ENCODE measurements at regions not wholly inside any gene's neighbourhood (a gene's known extent, or its start where the extent isn't known, plus 50 kb on each side); places are given as distances from the start of the nearest gene placed in this dataset.

DNA sequence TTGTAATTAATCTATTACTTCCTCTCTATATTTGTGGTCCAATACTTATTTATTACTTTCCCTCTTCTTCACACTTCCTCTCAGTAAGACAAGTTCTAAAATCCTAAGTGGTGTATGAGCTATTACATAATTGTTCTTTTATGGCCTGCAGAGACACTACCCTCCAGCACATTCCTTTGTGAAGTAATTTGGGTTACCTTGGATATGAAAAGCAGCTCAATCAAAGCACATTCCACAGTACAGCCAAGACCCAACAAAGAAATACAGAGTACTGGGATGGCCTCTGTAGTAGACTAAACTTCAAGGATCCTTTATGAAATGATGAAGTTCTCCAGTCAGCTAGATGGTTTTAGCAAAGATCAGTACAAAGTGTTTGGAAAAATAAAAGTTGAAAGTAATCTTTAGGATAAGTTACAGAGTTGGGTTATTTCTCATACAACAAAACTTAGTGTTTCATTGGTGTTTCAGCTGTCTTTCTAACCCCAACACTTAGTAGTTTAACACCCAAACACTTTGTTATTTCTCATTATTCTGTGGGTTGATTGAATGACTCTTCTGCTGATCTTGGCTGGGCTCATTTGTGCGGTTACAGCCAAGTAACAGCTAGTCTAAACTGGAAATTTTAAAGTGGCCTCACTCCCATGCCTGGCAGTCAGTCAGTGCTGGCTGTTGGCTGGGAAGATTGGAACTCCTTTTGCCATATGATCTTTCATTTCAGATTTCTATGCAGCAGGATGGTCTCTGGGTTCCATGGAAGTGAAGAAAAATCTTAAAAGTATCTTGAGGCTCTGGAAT, 161.5 kb upstream of the POU3F2 start:
- intact Hi-C loops (cut with micrococcal nuclease), result no loop called here

DNA sequence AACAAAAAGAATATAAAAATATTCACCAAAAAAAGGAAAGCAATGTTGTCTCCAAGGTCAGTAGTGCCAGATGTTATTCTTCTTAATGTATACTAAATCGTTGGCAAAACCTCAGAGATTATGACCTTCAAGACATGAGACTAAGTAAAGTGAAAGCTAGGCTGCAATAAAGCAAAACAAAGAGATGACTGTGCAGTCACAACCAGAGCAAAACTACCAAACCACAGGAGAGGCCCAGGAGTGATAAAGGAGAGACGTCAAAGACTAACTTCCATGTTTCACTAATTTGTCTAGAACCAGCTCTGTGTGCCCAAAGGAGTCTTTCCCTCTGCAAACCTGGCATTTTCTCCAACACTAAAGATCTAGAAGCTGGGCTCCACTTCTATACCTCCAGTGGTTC, 155.9 kb upstream of the POU3F2 start:
- intact Hi-C loops (cut with micrococcal nuclease), result no loop called here

DNA sequence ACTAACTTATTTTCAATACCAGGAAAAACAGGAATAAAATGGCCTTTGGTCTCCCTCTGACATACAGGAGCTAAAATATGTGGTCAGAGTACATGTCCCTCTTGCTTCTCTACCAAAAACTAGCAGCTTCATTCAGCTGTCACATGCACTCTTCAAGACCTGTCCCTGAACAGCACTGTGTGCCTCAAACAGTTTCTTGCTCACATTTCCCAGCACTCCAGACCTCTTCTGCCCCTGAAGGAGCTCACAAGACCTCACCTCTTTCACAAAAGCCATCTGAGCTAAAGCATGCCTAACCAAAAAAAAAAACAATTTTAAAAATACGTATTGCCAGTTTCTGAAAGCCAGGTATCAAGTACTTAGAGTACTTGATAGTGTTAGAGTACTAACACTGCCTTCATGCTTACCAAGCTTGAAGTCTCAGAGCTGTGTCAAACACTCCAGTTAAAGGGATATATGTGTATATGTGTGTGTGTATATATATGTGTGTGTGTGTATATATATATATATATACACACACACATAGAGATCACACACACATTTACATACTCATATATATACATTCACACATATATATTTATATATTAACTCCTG, 148.3 kb upstream of the POU3F2 start:
- intact Hi-C loops (cut with micrococcal nuclease), result no loop called here

DNA sequence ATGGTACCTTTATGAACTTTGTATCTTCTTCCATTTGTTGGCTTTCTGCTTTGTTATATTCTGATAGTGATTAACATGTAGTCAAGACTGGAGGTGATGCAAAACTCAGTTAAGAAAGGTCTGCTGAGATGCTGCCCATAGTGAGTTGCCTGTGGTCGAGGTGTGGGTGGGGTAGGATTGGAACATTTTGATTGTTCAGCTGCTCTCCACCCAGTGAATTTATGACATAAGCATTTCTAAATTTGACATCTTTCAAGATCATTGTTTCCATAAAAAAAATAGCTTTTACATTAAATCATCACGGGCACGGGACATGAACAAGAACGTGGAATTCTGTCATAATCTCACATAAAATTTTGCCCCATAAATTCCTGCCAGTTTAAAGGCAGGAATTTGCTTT, 146.6 kb upstream of the POU3F2 start:
- intact Hi-C loops (cut with micrococcal nuclease), result no loop called here

DNA sequence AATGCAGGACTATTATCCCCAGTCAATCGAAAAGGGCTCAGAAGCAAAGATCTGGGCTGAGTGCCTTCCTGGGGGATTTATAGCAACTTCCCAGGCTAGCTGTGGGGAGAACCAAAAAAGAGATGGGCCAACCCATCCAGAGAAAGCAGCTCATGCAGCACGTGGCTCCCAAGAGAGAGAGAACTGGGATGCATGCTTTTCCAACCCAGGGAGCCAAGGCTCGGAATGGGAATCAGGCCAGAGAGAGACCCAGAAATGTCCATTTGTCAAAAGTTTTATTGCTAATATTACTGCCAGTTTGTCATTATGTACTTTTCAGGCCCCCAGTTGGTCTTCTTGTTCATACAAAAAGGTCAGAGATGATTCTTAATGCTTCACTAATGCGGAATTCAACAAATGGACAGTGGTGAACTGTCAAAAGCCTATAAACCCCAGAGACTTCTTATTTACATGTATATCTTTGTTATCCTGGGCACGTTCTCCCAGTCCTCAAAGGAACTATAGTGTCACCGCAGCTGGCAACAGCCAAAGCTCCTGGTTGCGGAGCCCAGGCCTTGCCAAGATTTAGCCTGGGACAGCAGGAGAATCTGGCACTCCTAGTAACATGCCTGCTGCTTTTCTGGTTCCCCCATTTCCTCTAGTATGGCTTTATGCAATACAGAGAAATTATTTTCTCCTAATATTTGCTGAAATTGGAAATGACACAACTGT, 139.1 kb upstream of the POU3F2 start:
- intact Hi-C loops (cut with micrococcal nuclease), result no loop called here

DNA sequence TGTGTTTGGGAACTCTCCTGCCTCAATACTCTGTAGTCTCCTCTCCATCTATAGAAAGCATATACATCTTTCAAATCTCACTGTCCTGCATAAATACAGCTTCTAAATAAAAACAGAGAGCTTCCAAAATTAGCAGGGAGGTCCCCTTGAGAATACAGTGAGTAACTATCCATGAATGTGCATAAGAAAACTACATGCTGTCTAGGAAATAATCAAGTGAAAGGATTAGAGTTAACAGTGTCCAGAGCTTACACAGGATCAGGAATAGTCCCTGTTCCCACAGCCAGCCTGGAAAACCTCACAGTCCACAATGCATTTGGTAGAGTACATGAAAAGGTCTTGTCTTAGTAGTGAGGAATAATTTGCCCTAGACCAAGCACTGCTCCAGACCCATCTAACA, 123.0 kb upstream of the POU3F2 start:
- intact Hi-C loops (cut with micrococcal nuclease), result no loop called here

DNA sequence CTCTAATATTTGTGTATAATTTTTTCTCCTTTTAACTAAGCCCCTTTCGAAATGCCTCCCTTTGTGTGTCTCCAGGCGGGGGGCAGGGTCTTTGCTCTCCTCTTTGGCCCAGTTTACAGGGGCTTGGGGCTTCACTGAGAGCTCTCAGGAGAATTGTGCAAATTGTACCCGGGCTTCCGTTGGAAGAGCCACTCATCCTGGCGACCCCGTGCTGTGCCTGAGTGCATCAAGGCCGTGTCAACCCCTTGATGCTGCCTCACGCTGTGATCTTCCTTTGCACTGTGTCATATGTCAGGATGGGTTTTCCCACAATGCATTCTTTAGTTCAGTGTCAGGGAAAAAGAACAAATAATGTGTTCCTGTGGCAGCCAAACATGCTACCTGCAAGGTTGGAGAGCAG, 118.0 kb upstream of the POU3F2 start:
- intact Hi-C loops (cut with micrococcal nuclease), result no loop called here

DNA sequence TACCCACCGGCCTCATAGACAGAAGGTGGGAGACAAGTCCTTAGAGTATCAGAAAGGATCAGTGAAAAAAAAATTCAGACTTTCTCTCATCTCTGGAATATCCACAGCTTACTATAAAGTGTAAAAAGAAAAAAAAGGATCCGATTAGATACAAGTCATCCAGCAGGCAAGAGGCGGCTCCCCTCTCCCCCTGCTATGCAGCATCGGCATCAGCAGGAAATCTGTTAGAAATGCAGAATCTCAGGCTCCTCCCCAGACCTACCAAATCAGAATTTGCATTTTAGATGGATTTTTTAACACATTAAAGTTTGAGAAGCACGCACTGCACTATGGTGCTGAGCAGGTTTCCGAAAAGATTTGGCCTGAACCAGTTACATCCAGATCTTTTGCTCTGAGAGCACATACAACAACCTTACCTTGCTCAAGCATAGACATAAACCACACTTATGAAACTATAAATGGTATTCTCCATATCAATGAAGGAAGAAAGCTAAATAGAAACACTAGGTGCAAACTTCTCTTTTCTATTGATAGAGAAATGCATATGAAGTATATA, 117.0 kb upstream of the POU3F2 start:
- intact Hi-C loops (cut with micrococcal nuclease), result no loop called here

DNA sequence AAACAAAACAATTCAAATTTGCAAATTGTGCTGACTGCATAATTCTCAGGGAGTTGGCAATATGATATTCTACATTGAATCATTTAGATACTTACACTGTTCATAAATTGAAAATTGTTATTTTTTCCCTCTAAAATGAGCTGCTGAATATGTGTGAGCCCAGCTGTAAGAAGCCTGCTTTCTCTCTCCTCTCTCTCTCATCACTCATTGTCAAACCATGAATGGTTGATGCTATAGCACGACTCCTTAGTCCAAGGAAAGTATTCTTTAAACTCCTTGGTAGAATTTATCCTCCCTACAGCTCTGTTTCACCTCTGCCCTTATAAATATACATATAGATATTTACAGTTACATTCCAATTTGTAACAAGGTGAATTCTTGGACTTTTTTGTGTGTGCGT, 116.4 kb upstream of the POU3F2 start:
- intact Hi-C loops (cut with micrococcal nuclease), result no loop called here

DNA sequence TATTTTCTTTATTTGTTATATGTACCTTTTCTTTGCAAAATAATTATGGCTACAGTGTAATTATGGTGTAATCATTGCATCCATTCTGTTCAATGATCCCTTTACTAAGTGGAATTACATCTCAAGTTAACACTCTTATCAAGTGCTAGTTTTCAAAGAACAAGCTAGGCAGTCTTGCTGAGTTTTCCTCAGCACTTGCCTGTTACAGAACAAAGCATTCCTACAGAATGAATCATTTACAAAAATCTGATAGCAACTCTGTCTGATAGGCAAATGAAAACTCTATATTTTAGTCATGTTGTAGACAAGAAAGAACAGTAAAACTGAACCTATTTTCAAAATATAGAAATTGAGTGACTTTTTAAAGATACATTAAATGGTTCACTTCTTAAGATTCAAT, 109.8 kb upstream of the POU3F2 start:
- intact Hi-C loops (cut with micrococcal nuclease), result no loop called here

DNA sequence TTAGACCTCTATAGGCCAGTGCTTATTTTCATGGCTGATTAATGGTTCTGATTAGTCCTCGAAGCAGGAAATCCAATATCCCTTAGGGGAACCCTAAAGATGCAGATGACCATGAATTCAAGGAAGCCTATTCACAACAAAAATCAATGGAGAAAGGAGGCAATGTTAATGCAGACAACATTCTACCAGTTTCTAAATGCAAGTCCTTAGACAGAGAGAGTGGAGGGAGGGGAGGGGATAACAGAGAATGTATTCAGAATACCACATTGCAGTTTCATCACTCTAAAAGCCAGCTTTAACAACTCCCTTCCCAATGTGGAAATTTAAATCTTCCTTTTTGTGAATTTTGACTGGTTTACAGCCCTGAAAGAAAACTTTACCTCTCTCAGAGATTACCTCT, 87.1 kb upstream of the POU3F2 start:
- intact Hi-C loops (cut with micrococcal nuclease), result no loop called here

DNA sequence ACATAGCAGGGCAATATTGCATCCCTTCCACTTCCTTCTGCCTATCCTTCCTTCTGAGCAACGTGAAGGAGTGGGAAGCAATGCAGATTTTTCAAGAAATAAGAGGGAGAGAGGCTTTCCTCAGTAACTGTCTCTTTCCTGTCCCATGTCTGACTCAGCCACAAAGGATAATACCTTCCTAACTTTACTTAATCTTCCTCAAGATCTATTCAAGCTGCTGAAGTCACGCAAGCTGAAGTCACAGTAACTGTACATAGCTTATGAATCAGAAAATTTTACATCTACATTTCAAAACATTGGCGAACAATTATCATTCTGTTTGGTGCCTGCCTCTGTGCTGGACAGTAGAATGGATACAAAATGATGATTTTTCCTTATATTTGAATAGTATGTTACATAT, 86.4 kb upstream of the POU3F2 start:
- intact Hi-C loops (cut with micrococcal nuclease), result no loop called here

DNA sequence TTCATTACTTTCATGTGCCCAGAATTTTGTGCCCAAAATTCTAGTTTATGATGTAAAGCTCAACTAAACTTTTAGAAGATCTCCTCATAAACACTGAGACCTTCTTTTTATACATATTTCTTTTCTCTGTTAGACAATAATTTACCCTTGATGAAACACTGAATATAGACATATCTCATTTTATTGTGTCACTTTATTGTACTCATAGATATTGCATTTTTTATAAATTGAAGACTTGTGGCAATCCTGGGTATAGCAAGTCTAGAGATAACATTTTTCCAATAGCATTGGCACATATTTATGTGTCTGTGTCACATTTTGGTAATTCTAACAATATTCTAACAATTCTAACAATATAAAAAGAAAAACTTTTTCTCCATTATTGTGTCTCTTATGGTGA, 74.9 kb upstream of the POU3F2 start:
- intact Hi-C loops (cut with micrococcal nuclease), result no loop called here

DNA sequence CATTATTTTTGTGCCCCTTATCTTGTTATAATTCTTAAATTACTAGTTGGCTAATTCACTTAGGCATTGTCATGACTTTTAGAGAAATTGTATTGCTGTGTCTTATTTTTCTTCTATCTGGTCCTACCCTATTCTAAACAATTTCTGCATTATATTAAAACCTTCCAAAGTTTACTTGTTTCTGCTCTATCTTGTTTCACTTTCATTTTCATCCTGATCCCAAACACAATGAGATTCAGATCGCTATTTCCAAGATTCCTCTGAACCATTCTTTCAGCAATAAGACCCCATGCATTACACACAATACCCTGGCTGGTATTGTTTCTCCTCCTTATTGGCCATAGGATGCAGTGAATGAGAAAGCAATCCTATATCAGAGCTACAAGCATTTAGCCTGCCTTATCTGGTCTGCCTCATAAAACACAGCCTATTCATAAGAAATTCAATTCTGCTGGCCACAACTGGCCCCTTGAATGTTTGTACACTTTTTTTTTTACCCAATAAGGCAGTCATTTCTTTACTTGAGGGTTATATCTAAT, 69.9 kb upstream of the POU3F2 start:
- intact Hi-C loops (cut with micrococcal nuclease), result no loop called here

DNA sequence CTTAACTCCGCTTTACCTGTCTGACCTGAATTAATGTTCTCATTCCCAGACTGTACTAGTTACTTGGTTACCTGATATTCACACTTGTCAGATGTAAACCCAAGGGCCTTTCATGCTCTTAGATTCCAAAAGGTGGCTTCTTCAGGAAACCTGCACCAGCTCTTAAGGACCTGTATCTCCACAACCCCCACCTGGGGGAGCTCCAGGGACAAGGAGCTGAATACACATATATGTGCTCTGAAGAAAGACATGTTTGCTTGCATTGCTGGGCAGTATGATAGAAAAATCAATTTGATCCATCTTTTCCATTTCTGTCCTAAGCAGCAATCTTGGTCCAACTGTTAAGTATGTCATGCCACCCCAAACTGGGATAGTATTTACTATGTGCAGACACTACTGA, 64.8 kb upstream of the POU3F2 start:
- intact Hi-C loops (cut with micrococcal nuclease), result no loop called here

DNA sequence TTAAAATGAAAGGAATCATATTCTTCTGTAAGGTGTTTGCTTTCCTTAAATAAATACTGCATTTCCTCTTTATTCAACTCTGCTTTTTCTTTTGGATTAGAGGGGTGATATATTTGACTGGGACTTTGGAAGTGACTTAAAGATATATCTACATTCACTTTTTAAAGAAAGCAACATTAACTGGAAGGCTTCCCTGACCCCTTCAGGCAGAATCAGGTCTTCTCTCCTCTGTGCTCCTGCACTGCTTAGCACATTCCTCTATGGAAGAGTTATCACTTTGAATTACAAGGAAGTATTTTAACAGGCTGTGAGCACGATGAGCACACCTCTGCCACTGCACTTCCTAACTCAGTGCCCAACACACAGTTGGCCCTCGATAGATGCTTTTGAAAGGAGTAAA, 59.2 kb upstream of the POU3F2 start:
- intact Hi-C loops (cut with micrococcal nuclease), result no loop called here

DNA sequence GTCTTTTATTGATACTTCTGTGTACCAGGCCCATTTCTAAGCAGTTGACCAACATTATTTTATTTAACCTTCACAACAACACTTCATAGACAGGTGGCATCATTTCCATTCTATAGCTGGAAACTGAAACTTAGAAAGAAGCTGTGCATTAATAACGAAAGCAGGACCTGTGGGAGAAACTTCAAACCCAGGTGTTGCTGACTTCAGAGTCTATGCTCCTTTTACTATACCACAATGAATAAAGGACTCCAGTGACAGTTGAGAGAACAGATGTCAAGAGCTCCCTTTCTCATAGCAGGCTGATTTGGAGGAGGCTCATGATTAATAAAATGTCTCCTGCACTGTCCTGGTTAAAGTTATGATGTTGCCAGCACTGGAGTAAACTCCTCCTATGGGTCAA, 56.6 kb upstream of the POU3F2 start:
- intact Hi-C loops (cut with micrococcal nuclease), result no loop called here

DNA sequence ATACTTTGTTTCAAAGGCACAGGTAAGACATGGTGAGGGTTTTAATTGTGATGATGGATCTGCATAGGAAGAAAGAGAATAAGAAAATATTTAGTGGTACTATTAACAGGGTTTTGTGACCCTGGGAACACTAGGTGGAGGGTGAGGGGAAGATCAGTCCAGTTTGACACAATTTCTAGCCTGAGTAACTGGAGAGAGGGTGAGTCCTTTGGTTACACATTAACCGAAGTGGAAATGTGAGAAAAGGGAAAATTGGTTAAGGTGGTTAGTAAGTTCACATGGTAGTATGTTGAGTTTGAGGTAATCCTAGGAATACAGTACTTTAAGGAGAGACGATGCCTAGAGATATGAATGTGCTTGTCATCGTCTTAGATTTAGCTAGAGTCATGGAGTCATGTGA, 54.8 kb upstream of the POU3F2 start:
- intact Hi-C loops (cut with micrococcal nuclease), result no loop called here

DNA sequence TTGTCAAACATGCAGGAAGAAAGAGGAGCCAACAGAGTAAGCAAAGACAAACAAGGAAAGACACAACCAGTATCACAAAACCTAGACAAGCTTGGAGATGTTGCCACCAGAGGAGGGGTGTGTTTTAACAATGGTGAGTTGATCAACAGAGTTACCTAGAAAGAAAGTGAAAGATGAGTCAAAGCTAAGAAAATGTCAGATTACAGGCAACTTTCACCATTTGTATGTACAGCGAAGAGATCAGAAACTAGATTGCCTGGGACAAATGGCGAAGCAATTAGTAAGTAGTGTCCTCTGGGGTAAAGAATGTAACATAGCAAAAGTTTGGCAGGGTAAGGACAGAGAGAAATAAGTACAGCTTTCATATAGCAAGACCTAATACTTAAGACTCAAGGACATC, 51.6 kb upstream of the POU3F2 start:
- intact Hi-C loops (cut with micrococcal nuclease), result no loop called here

DNA sequence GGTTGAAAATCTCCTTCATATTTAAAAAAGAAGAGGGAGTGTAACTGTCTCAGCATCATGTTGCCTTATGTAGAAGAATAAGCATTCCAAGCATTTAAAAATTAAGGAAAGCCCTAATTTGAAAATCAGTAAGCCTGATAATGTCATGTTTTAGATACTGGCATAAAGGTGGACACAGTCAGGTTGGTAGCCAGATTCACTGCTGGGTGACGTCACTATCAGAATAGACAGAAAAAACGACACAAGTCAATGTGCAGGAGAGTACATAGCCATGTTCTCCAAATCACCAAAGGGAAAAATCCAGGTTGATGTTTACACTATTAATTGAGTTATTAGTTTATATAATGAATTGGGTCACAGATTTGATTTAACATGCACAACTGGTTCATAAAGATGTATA, 50.8 kb upstream of the POU3F2 start:
- intact Hi-C loops (cut with micrococcal nuclease), result no loop called here

All from T-helper 2 cell treated with Interferon-gamma antibody and Interleukin-4, amounts not matched to agents 100 ng/mL and 5 ng/mL, for 36 hours (primary cell).